OCI-LY3 (cell line): ENCODE measurements at regions not wholly inside any gene's neighbourhood (a gene's known extent, or its start where the extent isn't known, plus 50 kb on each side); places are given as distances from the start of the nearest gene placed in this dataset.

Source experiments
- EZH2phosphoT487 ChIP-seq: fragments of 200-600 bp; shearing (Covaris generic); IDR thresholded peaks from 2 replicates; pipeline ENCODE4 v1.6.1; 2018; ENCODE audit warnings: antibody characterized with exemption, mixed run types, low read depth
- TF ChIP-seq, protein P1 (sequence below): fragments of 200-600, 300-600 bp; sonication (generic); IDR thresholded peaks from 2 replicates; pipeline ENCODE4 v1.5.1; 2014; ENCODE audit warnings: antibody characterized with exemption, low read length, low read depth

DNA sequence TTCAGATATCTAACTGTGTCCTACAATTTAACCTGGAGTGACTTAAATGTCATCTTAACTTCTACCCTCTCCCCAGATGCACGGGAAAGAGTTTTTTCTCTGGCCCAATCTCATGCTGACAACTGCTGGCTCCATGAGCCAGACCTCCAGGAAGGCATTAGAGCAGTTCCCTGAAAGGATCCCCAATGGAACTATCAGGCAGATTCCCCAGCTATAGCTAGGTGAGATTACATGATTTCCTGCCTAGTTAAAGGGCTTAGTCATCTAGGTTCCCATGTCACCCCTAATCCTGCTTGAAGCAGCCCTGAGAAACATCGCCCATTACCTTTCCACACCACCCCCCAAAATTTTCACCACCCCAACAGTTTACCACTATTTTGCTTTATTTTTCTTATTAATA is 373.5 kb upstream of the TRPC7 start:
- TF ChIP-seq, protein P1, sequence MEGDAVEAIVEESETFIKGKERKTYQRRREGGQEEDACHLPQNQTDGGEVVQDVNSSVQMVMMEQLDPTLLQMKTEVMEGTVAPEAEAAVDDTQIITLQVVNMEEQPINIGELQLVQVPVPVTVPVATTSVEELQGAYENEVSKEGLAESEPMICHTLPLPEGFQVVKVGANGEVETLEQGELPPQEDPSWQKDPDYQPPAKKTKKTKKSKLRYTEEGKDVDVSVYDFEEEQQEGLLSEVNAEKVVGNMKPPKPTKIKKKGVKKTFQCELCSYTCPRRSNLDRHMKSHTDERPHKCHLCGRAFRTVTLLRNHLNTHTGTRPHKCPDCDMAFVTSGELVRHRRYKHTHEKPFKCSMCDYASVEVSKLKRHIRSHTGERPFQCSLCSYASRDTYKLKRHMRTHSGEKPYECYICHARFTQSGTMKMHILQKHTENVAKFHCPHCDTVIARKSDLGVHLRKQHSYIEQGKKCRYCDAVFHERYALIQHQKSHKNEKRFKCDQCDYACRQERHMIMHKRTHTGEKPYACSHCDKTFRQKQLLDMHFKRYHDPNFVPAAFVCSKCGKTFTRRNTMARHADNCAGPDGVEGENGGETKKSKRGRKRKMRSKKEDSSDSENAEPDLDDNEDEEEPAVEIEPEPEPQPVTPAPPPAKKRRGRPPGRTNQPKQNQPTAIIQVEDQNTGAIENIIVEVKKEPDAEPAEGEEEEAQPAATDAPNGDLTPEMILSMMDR, result no peak
- no peak for TF ChIP-seq EZH2phosphoT487
